K562 (cell line): ENCODE measurements at regions not wholly inside any gene's neighbourhood (a gene's known extent, or its start where the extent isn't known, plus 50 kb on each side); places are given as distances from the start of the nearest gene placed in this dataset.

Experiments used
- BRF1 ChIP-seq: IDR thresholded peaks from 3 replicates; pipeline ENCODE4 v1.6.1; 2011; ENCODE audit warnings: borderline replicate concordance, mild to moderate bottlenecking; ENCODE audit not compliant: insufficient read length; ENCODE audit errors: extremely low read depth
- HDAC6 ChIP-seq: IDR thresholded peaks from 2 replicates; pipeline ENCODE4 v1.6.1; 2012; ENCODE audit warnings: low read depth, mild to moderate bottlenecking, control low read depth, inconsistent platforms, low read length, moderate library complexity
- TF ChIP-seq, protein P1 (sequence below): sonication (generic); formaldehyde crosslinking; IDR thresholded peaks from 2 replicates; pipeline ENCODE4 v1.9.0; 2022; ENCODE audit warnings: mild to moderate bottlenecking, missing genetic modification reagents
- TF ChIP-seq, protein P2 (sequence below), 3 experiments: IDR thresholded peaks in 2 of 3; conservative IDR thresholded peaks in 1 of 3; 2 replicates each; pipeline ENCODE4 v1.5.1; 2011 to 2012; ENCODE audit warnings: low read length in 3 of 3, mild to moderate bottlenecking in 3 of 3, control low read depth in 2 of 3, improper control_type of control experiment in 1 of 3, inconsistent platforms in 1 of 3, low read depth in 1 of 3, mixed read lengths in 1 of 3, moderate library complexity in 1 of 3; ENCODE audit not compliant: insufficient read depth in 2 of 3

DNA sequence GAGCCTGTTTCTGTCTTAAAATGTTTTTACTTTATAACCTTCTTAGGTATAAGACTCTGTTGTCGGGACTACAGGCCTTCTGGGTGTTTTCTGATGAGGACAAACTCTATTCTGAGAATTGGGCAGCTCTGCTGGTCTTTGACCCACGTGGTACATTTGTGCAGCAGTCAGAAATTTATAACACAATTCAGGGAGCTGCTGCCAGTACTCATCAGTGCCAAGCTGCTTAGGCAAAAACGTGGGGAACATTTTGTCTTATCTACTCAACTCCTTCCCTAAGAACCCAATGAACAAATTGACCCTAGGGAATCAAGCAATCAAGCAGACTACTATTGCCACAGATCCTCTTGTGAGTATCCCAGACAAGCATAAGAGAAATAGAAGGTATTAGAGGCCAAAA is 180.7 kb upstream of the PDZRN3 start:
- no peak for TF ChIP-seq BRF1
- TF ChIP-seq, protein P1, sequence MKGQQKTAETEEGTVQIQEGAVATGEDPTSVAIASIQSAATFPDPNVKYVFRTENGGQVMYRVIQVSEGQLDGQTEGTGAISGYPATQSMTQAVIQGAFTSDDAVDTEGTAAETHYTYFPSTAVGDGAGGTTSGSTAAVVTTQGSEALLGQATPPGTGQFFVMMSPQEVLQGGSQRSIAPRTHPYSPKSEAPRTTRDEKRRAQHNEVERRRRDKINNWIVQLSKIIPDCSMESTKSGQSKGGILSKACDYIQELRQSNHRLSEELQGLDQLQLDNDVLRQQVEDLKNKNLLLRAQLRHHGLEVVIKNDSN (CRISPR knock-in tag) = no peak
- TF ChIP-seq, protein P2, sequence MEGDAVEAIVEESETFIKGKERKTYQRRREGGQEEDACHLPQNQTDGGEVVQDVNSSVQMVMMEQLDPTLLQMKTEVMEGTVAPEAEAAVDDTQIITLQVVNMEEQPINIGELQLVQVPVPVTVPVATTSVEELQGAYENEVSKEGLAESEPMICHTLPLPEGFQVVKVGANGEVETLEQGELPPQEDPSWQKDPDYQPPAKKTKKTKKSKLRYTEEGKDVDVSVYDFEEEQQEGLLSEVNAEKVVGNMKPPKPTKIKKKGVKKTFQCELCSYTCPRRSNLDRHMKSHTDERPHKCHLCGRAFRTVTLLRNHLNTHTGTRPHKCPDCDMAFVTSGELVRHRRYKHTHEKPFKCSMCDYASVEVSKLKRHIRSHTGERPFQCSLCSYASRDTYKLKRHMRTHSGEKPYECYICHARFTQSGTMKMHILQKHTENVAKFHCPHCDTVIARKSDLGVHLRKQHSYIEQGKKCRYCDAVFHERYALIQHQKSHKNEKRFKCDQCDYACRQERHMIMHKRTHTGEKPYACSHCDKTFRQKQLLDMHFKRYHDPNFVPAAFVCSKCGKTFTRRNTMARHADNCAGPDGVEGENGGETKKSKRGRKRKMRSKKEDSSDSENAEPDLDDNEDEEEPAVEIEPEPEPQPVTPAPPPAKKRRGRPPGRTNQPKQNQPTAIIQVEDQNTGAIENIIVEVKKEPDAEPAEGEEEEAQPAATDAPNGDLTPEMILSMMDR (IDR thresholded peaks at IDR 0.05 in 2 of 3, conservative IDR thresholded peaks at IDR 0.05 in 1 of 3; ENCODE audit: insufficient read depth in 2 of 3, low read depth in 1 of 3, low read length in 3 of 3) = no peak
- no peak for TF ChIP-seq HDAC6
